GM18907 (cell line): ENCODE measurements at regions not wholly inside any gene's neighbourhood (a gene's known extent, or its start where the extent isn't known, plus 50 kb on each side); places are given as distances from the start of the nearest gene placed in this dataset.
"Not testable (repeated sequence)": the region's sequence is repeated elsewhere in the genome, so short reads cannot be mapped to it uniquely, and the experiment has no call there.

ENCODE experiments used
- ATAC-seq: cut with Tn5 transposase; IDR thresholded peaks from one replicate; pipeline ENCODE4 v1.9.1; 2021; ENCODE audit warnings: mild to moderate bottlenecking, moderate library complexity; ENCODE audit not compliant: unreplicated experiment

DNA sequence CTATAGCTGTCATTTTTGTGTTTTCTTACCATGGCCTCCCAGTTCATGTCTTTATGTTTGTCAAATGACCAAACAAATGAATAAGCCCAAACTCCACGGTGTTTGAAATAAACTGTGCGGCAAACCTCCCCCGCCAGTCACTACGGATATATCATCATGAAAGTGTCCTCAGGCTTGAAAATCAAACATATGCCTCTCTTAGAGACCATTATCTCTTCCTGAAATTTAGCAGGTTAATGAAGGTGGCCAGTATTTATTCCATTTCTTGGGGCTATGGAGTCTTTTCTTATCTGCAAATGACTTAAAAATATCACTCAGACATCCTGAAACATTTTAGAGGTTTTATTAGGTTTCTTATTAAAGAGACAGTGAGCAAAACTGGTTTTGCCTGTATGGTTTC is 610.3 kb upstream of the CDH5 start:
- ATAC-seq = no peak

DNA sequence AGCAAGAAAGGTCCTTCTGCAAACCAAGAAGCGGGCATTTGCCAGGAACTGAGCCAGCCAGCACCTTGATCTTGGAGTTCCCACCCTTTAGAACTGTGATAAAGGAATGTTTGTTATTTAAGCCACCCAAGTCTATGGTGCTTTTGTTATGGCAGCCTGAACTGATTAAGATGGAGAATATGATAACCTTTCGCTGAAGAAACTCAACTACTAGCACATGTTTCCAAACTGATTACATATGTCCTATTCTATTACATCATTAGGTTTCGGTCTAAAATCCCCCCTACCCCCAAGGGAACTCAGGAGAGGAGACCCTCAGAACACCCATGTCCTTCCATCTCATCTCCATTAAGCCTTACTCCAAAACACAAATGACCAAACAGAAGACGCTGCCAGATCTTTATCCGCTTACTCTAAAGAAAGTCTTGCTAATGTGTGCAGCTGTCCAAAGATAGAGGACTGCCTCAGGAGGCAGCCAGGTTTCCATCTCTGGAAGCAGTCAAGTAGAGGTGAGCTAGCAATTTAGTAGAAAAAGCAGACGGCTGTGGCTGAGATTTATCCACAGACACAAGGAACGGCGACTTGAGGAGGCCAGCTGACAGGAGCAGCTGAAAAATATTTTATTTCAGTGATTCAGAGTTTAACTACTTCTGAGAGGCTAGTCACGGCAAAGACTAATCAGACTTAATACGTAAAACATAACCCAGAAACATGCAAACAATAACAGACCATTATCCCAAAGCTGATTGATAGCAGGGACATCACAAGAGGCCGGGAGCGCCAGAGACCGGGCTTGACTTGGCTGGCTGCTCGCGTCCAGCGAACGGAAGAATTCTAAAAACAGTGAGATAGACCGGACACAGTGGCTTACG is 611.4 kb upstream of the CDH5 start:
- no peak for ATAC-seq

- no peak for ATAC-seq
Measured at GRCh38 chr16:65752522-65752844, 614.0 kb upstream of the CDH5 start.

DNA sequence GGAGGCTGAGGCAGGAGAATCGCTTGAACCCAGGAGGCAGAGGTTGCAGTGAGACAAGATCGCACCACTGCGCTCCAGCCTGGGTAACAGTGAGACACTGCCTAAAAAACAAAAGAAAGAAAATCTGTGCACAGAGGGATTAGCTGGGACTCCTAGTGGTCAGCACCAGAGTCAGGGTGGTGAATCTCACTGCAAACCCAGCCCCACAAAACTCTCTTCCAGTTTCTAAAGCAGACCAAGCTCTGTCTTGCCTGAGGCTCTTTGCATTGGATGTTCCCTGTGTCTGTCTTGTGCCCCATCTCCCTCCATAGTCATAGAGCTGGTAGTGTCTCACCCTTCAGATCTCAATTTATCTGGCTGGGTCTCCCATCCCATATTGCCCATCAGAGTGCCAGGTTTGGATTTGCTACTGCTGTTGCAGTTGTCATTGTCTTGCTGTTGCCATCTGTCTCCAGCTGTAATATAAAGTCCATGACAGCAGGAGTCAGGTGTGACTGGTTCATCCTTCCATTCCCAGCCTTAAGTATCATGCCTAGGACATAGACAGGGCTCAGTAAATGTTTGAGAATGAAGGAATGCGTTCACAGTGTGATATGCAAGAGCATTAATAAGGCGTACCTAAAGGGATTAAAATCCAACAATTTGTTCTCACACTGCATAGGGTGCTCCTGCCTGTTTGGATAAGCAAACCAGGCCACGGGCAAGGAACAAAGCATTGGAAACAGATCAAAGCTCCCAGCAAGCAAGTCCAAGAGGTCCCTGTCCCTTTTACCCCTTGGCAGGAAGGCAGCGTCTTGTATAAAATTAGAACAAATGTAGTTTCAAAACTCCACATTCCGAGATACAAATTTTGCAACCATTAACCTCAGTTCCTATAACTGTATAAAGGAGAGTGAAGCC is 614.6 kb upstream of the CDH5 start:
- ATAC-seq = no peak

- no peak for ATAC-seq
Measured at GRCh38 chr16:65749506-65749905, 617.0 kb upstream of the CDH5 start.

DNA sequence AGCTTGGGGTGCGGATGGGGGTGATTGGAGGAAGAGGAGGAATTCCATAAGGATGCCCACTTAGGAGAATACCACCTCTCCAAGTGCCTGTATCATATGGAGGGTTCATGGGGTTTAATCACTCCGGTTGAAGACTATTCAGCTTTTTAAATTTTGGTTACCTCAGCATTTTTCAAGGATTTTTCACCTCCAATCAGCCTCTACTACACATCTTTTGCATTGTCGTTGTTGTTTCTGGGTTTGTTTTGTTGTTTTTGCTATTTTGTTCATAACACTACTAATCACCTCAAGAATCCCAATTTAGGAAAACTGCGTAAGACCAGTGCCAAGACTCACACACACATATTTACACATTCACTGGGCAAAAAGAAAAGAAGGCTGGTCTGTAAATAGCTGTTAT is 619.5 kb upstream of the CDH5 start:
- no peak for ATAC-seq

- no peak for ATAC-seq
Measured at GRCh38 chr16:65745201-65745708, 621.2 kb upstream of the CDH5 start.

- no peak for ATAC-seq
Measured at GRCh38 chr16:65744401-65744800, 622.1 kb upstream of the CDH5 start.

DNA sequence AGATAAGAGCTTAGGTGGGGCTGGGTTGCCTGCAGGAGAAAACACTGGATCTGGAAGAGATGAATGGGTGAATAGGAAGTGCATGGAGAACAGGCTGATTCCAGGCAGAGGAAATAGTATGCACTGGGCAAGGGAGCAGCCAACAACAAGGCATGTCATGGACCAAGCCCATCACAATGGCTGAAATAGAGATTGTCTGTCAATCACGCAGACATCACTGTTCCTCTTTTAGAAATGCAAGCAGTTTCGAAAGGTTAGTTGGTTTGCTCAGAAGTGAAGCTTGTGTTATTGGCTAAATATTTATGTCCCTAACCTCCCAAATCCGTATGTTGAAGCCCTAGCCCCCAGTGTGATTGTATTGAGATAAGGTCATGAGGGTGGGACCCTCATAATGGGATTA is 621.7 kb upstream of the CDH11 start:
- no peak for ATAC-seq

- no peak for ATAC-seq
Measured at GRCh38 chr16:65740711-65741110, 618.8 kb upstream of the CDH11 start.

DNA sequence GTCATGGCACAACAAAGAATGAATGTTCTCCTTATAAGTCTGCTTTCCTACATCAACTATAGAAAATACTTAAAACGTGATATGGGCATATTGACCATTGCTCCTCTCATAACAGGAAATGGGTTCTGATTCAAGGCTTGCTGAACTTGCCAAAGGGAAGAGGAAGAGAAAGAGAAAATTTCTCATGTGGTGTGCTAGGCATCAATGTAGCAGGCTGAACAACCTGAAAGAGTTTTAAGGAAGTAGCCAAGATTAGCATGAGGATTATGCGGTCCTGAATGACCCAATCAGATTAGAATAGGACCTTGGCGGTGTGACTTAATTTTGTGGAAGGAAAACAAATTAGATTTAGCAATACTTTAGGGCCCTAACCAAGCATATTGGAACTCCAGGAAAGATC is 617.7 kb upstream of the CDH11 start:
- no peak for ATAC-seq

GRCh38 chr16:65737831-65738230 is 616.0 kb upstream of the CDH11 start:
- ATAC-seq = no peak

GRCh38 chr16:65735615-65736014 is 613.8 kb upstream of the CDH11 start:
- ATAC-seq = not testable (repeated sequence)

- ATAC-seq = no peak
Measured at GRCh38 chr16:65733721-65734120, 611.9 kb upstream of the CDH11 start.

DNA sequence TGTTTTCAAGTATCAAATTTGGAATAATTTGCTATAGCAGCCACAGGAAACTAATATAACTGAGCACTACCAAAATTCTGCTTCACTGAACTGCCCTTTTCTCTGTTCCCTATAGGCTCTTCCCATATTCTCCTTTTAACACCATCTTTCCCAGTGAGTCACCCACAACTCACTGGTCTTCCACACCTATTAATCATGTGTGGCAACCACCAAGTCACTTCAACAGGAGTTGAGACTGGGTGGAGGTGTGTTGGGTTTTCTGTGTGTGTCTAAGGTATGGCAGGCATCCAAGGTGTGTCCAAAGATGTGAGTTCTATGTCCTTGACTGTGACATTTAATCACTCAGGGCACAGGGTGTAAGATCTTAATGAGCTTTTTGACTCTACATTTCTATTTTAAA is 610.0 kb upstream of the CDH11 start:
- ATAC-seq = no peak

DNA sequence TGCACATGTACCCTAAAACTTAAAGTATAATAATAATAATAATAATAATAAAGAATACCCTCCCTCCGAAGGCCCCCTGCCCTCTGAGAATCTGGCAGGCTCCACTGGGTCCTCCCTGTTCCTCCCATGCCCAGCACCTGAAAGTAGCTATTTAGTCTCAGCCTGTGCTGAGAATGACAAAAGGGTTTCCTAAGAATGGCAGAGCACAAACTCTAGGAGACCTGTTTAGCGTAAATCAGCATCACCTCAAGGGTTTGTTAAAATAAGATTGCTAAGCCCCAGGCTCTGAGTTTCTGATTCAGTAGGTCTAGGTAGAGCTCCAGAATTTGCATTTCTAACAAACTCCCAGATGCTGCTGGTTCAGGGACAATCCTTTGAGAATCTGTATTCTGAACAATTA is 606.8 kb upstream of the CDH11 start:
- ATAC-seq = no peak

DNA sequence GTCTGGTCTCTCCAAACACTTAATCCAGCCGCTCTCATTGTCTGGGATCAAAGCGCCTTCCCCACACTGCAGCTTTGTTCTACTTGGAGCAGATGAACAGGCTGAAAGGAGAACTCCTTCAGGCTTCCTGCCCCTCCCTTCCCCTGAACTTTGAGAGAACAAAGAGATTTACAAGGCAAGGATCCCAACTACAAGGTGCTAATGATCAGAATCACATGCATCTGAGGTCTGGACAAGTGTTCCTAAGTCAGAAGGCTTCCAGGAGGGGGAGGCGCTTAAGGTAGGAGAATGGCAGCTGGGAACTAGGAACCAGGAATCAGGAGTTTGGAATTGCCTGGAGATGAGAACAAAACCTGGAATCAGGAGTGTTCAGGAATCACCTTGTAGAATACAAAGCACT is 606.3 kb upstream of the CDH11 start:
- ATAC-seq = no peak

DNA sequence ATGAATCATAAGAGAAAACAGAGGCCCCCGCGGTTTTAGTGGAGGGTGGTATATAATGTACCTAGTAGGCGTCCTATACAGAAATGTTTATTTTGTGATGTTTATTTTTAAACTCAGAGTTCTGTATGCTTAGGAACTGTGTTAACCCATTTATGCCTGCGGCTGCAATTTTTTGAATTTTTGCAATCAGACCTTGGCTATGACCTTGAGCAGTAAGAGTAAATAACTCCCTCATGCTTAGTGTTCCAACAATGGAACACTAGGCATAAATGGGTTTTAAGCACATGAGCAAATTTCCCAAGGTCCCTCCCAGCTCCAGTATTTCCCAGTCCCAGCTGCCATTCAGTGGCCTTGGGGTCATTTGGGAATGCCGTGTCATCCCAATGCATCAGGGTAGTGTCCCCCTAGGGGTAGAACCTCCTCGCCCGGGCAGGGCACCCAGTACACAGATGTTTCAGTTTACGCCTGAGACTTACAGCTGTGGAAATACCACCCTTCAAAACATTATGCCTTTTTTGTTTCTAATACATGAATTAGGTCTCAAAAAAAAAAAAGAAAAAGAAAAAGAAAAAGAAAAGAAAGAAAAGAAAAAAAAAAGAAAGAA is 605.8 kb upstream of the CDH11 start:
- ATAC-seq = no peak

DNA sequence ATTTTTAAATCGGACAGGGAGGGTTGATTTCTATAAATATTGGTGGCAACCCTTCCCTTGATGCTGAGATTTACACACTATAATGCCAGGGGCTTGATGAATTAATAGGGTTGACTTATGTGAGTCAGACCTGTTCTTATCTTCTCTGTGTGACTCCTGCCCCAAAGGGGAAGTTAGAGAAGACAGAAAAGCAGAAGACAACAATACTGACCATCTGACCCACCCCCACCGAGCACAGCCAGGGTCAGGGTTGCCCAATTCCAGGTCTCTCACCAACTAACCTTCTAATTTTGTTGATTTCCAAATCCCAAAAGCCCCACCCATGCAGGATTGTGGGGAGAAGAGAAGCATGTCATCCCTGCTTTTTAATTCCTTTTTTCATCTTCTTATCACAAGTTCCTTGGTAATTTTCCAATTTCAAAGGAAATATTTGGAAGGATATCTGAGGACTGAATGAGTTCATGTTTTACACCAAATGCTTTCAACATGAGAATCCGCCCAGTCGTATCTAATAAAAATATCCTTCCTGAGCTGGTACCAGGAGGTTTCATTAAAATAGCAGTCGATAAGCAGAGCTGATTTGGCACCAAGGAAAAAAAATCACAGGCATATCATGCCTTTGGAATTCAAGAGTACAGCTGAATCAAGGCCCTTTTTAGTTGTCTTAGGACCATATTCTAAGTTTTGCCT is 603.4 kb upstream of the CDH11 start:
- ATAC-seq = no peak

DNA sequence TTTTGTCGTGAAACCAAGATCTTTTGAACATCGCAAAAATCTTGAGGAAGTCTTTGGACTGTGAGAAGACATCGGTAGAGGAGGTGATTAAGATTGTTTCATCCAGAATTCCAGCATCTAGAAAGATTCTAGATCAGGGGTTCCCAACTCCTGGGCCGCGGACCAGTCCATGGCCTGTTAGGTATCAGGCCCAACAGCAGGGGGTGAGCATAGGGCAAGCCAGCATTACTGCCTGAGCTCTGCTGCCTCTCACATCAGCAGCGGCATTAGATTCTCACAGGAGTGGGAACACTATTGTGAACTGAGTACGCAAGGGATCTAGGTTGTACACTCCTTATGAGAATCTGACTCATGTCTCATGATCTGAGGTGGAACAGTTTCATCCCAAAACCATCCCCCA is 600.6 kb upstream of the CDH11 start:
- ATAC-seq = no peak

DNA sequence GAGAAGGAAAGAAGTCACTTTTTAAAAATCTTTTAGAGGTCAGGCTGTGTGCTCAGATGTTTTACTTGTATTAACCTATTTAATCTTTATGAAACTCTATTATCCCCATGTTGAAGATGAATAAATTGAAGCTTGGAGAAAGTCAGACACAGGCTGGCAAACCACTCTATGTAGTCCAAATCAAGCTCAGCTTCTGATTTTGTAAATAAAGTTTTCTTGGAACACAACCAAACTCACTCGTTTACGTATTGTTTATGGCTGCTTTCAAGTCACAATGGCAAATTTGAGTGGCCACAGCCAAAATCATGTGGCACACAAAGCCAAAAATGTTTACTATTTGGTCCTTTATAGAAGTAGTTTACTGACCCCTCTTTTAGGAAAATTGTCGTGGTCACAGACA is 596.0 kb upstream of the CDH11 start:
- ATAC-seq = no peak
